Loucy (cell line): ENCODE measurements at regions not wholly inside any gene's neighbourhood (a gene's known extent, or its start where the extent isn't known, plus 50 kb on each side); places are given as distances from the start of the nearest gene placed in this dataset.

Experiments used
- EZH2phosphoT487 ChIP-seq: fragments of 200-600 bp; IDR thresholded peaks from 2 replicates; pipeline ENCODE4 v1.6.1; 2018; ENCODE audit warnings: antibody characterized with exemption, mild to moderate bottlenecking, moderate library complexity, borderline replicate concordance
- TF ChIP-seq, protein P1 (sequence below): fragments of 200-600 bp; sonication (generic); conservative IDR thresholded peaks from 2 replicates; pipeline ENCODE4 v1.5.1; 2014; ENCODE audit warnings: mild to moderate bottlenecking, antibody characterized with exemption, low read length

DNA sequence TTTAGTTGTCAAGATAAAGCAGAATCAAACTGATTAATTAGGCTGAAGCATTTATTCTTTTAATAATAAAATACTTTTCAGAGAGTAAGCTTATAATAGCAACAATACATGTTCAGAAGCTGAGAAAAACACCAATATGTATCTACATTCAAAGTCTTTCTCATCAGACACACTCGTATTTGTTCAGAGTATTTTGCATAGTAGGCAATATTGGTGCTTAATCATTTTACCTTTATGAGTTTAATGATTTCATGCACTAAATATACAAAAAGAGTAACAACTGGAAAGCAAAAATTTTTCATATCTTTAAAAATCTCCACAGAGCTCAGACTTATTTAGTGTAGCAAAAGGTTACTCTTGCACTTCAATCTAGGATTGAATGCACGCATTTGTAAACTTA, 313.9 kb downstream of the ZEB2 start:
- TF ChIP-seq, protein P1, sequence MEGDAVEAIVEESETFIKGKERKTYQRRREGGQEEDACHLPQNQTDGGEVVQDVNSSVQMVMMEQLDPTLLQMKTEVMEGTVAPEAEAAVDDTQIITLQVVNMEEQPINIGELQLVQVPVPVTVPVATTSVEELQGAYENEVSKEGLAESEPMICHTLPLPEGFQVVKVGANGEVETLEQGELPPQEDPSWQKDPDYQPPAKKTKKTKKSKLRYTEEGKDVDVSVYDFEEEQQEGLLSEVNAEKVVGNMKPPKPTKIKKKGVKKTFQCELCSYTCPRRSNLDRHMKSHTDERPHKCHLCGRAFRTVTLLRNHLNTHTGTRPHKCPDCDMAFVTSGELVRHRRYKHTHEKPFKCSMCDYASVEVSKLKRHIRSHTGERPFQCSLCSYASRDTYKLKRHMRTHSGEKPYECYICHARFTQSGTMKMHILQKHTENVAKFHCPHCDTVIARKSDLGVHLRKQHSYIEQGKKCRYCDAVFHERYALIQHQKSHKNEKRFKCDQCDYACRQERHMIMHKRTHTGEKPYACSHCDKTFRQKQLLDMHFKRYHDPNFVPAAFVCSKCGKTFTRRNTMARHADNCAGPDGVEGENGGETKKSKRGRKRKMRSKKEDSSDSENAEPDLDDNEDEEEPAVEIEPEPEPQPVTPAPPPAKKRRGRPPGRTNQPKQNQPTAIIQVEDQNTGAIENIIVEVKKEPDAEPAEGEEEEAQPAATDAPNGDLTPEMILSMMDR: no peak
- TF ChIP-seq EZH2phosphoT487: no peak
